Sigmoid colon (tissue), 6 donors: ENCODE measurements at regions not wholly inside any gene's neighbourhood (a gene's known extent, or its start where the extent isn't known, plus 50 kb on each side); places are given as distances from the start of the nearest gene placed in this dataset.

Experiments used
- DNase-seq: peaks from one replicate; pipeline ENCODE4 v3.0.0-alpha.2; 2019
- H3K27ac ChIP-seq, 4 donors: fragments of 200-600 bp; sonication (generic); one replicate each; pipeline ENCODE4 v1.5.1; 2016 to 2019; ENCODE audit warnings: mild to moderate bottlenecking in 1 of 4
- H3K27me3 ChIP-seq, 3 donors: fragments of 200-600 bp; sonication (generic); one replicate each; pipeline ENCODE4 v1.5.1; 2019; ENCODE audit warnings: mild to moderate bottlenecking in 1 of 3
- H3K36me3 ChIP-seq, 4 donors: fragments of 200-600 bp; sonication (generic); one replicate each; pipeline ENCODE4 v1.5.1; 2016 to 2019
- H3K4me1 ChIP-seq, 4 donors: fragments of 200-600 bp; sonication (generic); one replicate each; pipeline ENCODE4 v1.5.1; 2017 to 2019
- H3K4me3 ChIP-seq, 4 donors: fragments of 200-600 bp; sonication (generic); one replicate each; pipeline ENCODE4 v1.5.1; 2017 to 2019; ENCODE audit warnings: mild to moderate bottlenecking in 2 of 4, moderate library complexity in 1 of 4
- H3K9me3 ChIP-seq, 4 donors: fragments of 200-600 bp in 3 of 4; sonication (generic) in 3 of 4; one replicate each; pipeline versions ENCODE4 v1.5.1 to v1.6.1; 2013 to 2019
- CTCF ChIP-seq, 4 experiments: fragments of 450-650 bp in 3 of 4; fragments of 200-600 bp in 1 of 4; IDR thresholded peaks; one replicate each; pipeline ENCODE4 v1.5.1; 2016 to 2019; ENCODE audit warnings: antibody characterized with exemption in 4 of 4, mild to moderate bottlenecking in 3 of 4, moderate library complexity in 2 of 4
- EP300 ChIP-seq, 4 donors: sonication (generic); formaldehyde crosslinking; IDR thresholded peaks; one replicate each; pipeline ENCODE4 v1.6.1; 2017; ENCODE audit warnings: antibody characterized with exemption in 4 of 4
- POLR2A ChIP-seq, 2 donors: fragments of 450-650 bp; IDR thresholded peaks; one replicate each; pipeline ENCODE4 v1.6.1; 2016; ENCODE audit warnings: antibody characterized with exemption in 2 of 2, mild to moderate bottlenecking in 2 of 2, moderate library complexity in 2 of 2
- POLR2AphosphoS5 ChIP-seq, 4 donors: sonication (generic); formaldehyde crosslinking; IDR thresholded peaks; one replicate each; pipeline ENCODE4 v1.6.1; 2017; ENCODE audit warnings: antibody characterized with exemption in 4 of 4
- WGBS, 2 donors: extraction: QIAGEN DNeasy Blood & Tissue Kit; methylation state at CpG; one replicate each; pipeline ENCODE4 v1.1.7; 2013; 5-methylcytosine and 5-hydroxymethylcytosine counted together
- intact Hi-C: fragments of 100-400 bp; cut with DNase I; formaldehyde crosslinking; loops from one replicate; pipeline ENCODE4 v1.15.1; 2023
- donor health status: healthy with polysubstance abuse.
- donor health status: healthy.

GRCh38 chrX:10028283-10029104 is 61.3 kb downstream of the CLDN34 start:
- TF ChIP-seq CTCF (IDR thresholded peaks at IDR 0.05) (no peak), POLR2AphosphoS5 (IDR thresholded peaks at IDR 0.05) (no peak), POLR2A (IDR thresholded peaks at IDR 0.05) (no peak), EP300 (IDR thresholded peaks at IDR 0.05) (no peak)
- intact Hi-C loops = no loop called here
- Histone ChIP-seq H3K9me3 (no peaks in the 10 kb centered on the region), H3K27ac (peak overlapping the region in 1 of 4 donors; percentile 38), H3K27me3 (no peaks in the 10 kb centered on the region), H3K36me3 (no peaks in the 10 kb centered on the region), H3K4me3 (no peak overlapping the region), H3K4me1 (peaks cover 0 to 27% (median 5%) of the 10 kb centered on the region in 4 donors)
- DNase-seq = peak; percentile 7
- 75 to 77% methylated on average over 7 of the region's 7 CpGs for WGBS, 2 donors

- WGBS, 2 donors = 87 to 91% methylated on average over 3 of the region's 3 CpGs
- peaks cover 0 to 25% (median 5%) of the 10 kb centered on the region in 4 donors for H3K4me1 ChIP-seq
- intact Hi-C loops = no loop called here
Measured at GRCh38 chrX:10030570-10030969, 63.4 kb downstream of the CLDN34 start.

GRCh38 chrX:10031746-10032145 is 64.6 kb downstream of the CLDN34 start:
- intact Hi-C loops = no loop called here
- Histone ChIP-seq H3K36me3 (no peaks in the 10 kb centered on the region), H3K9me3 (no peaks in the 10 kb centered on the region), H3K27ac (no peak overlapping the region), H3K27me3 (no peaks in the 10 kb centered on the region), H3K4me3 (no peak overlapping the region), H3K4me1 (peaks cover 0 to 25% (median 5%) of the 10 kb centered on the region in 4 donors)
- peak; percentile 48 for DNase-seq
- no peak for TF ChIP-seq EP300 (IDR thresholded peaks at IDR 0.05)
- no peak for TF ChIP-seq POLR2AphosphoS5 (IDR thresholded peaks at IDR 0.05)
- TF ChIP-seq CTCF (IDR thresholded peaks at IDR 0.05) = no peak
- TF ChIP-seq POLR2A (IDR thresholded peaks at IDR 0.05) = no peak
- WGBS, 2 donors = 74 to 87% methylated on average over 9 of the region's 9 CpGs

More at GRCh38 chrX:10030570-10030969, 63.4 kb downstream of the CLDN34 start:
- H3K36me3 ChIP-seq = no peaks in the 10 kb centered on the region
- no peak overlapping the region for H3K27ac ChIP-seq
- H3K9me3 ChIP-seq = no peaks in the 10 kb centered on the region
- no peaks in the 10 kb centered on the region for H3K27me3 ChIP-seq
- no peak overlapping the region for H3K4me3 ChIP-seq
- peak; percentile 6 for DNase-seq
- no peak for TF ChIP-seq CTCF (IDR thresholded peaks at IDR 0.05)

DNA sequence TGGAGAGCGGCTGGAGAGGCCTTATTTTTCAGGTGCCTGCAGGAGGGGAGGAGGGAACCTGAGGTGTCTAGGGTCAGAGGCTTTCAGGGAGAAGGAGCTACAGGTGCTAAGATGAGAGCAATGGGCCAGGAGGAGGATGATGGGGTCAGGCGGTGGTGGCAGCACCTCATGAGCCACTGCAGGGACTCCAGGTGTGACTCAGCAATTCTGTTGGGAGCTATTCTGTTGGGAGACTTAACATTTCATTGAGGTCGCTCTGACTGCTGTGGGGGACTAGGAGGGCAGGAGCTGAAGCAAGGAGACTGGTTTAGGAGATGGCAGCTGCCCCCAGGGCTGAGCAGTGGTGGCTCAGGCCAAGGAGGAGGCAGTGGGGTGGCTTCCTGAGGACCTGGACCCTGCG is 65.0 kb downstream of the CLDN34 start:
- H3K27me3 ChIP-seq = no peaks in the 10 kb centered on the region
- intact Hi-C loops = no loop called here
- no peaks in the 10 kb centered on the region for H3K9me3 ChIP-seq
- 85 to 97% methylated on average over 4 of the region's 4 CpGs for WGBS, 2 donors
- peak; percentile 34 for DNase-seq
- H3K36me3 ChIP-seq = no peaks in the 10 kb centered on the region
- H3K27ac ChIP-seq = no peak overlapping the region
- TF ChIP-seq EP300 (IDR thresholded peaks at IDR 0.05) (no peak), CTCF (IDR thresholded peaks at IDR 0.05) (no peak), POLR2A (IDR thresholded peaks at IDR 0.05) (no peak), POLR2AphosphoS5 (IDR thresholded peaks at IDR 0.05) (no peak)
- no peak overlapping the region for H3K4me3 ChIP-seq
- H3K4me1 ChIP-seq = peaks cover 0 to 25% (median 5%) of the 10 kb centered on the region in 4 donors
